CD4-positive, alpha-beta memory T cell (primary cell): ENCODE measurements at regions not wholly inside any gene's neighbourhood (a gene's known extent, or its start where the extent isn't known, plus 50 kb on each side); places are given as distances from the start of the nearest gene placed in this dataset.

Experiments used
- CTCF ChIA-PET: fragments of 350-600 bp; sonication (Branson Sonifier 250); formaldehyde crosslinking; loops from one replicate; lab custom pipeline; 2021; ENCODE audit warnings: inconsistent platforms; ENCODE audit not compliant: partially characterized antibody; lab: Charles Lee
- POLR2A ChIA-PET: fragments of 350-600 bp; sonication (Branson Sonifier 250); formaldehyde crosslinking; loops from one replicate; lab custom pipeline; 2021; ENCODE audit not compliant: partially characterized antibody; lab: Charles Lee
- DNase-seq, 5 donors: peaks; one replicate each; pipeline versions ENCODE4 v3.0.0 to v3.0.0-alpha.2; 2020 to 2022; ENCODE audit warnings: mixed read lengths in 1 of 5
- H3K27ac ChIP-seq: one replicate; pipeline ENCODE4 v1.7.0; 2013; ENCODE audit warnings: low read depth, low read length
- H3K27me3 ChIP-seq: 2 replicates; pipeline ENCODE4 v1.7.0; 2013; ENCODE audit warnings: mild to moderate bottlenecking, low read length, moderate library complexity; ENCODE audit not compliant: insufficient read depth
- H3K36me3 ChIP-seq: 2 replicates; pipeline ENCODE4 v1.7.0; 2013; ENCODE audit warnings: mild to moderate bottlenecking, low read length, moderate library complexity; ENCODE audit not compliant: insufficient read depth
- H3K4me1 ChIP-seq: 2 replicates; pipeline ENCODE4 v1.7.0; 2013; ENCODE audit warnings: mild to moderate bottlenecking, low read length, moderate library complexity; ENCODE audit not compliant: insufficient read depth
- H3K4me3 ChIP-seq, 2 donors: one replicate each; pipeline ENCODE4 v1.7.0; 2013; ENCODE audit warnings: low read length in 2 of 2, mild to moderate bottlenecking in 1 of 2
- H3K9me3 ChIP-seq, 2 donors: one replicate each; pipeline ENCODE4 v1.7.0; 2013; ENCODE audit warnings: low read length in 2 of 2, control low read depth in 1 of 2; ENCODE audit not compliant: control insufficient read depth in 1 of 2
- H3K27ac Mint-ChIP-seq, 7 donors: one replicate each; pipeline ENCODE4 v1.8.0; 2020 to 2021; ENCODE audit warnings: mixed read lengths in 7 of 7, mild to moderate bottlenecking in 6 of 7, inconsistent platforms in 3 of 7, moderate library complexity in 3 of 7
- H3K27me3 Mint-ChIP-seq, 2 donors: one replicate each; pipeline ENCODE4 v1.8.0; 2020 to 2021; ENCODE audit warnings: mixed read lengths in 2 of 2
- H3K36me3 Mint-ChIP-seq, 2 donors: one replicate each; pipeline ENCODE4 v1.8.0; 2020 to 2021; ENCODE audit warnings: mixed read lengths in 2 of 2, inconsistent platforms in 1 of 2, mild to moderate bottlenecking in 1 of 2
- H3K4me1 Mint-ChIP-seq, 4 donors: one replicate each; pipeline ENCODE4 v1.8.0; 2020 to 2021; ENCODE audit warnings: mixed read lengths in 4 of 4, mild to moderate bottlenecking in 1 of 4
- H3K4me3 Mint-ChIP-seq, 8 donors: one replicate each; pipeline ENCODE4 v1.8.0; 2020 to 2021; ENCODE audit warnings: mixed read lengths in 8 of 8, mild to moderate bottlenecking in 7 of 8, moderate library complexity in 6 of 8, inconsistent platforms in 3 of 8
- H3K9me3 Mint-ChIP-seq, 8 donors: one replicate each; pipeline ENCODE4 v1.8.0; 2020 to 2021; ENCODE audit warnings: mixed read lengths in 8 of 8, mild to moderate bottlenecking in 5 of 8, inconsistent platforms in 3 of 8, moderate library complexity in 1 of 8
- intact Hi-C: fragments of 100-400 bp; cut with micrococcal nuclease; formaldehyde crosslinking; loops from one replicate; pipeline ENCODE4 v1.15.1; 2023

- H3K4me3 ChIP-seq, result no peak overlapping the region
- POLR2A ChIA-PET, result no interaction called here
- Mint-ChIP-seq H3K4me3 (no peak overlapping the region), H3K4me1 (no peaks in the 10 kb centered on the region), H3K27ac (no peak overlapping the region), H3K27me3 (no peaks in the 10 kb centered on the region), H3K9me3 (peaks cover 0 to 6% (median 0%) of the 10 kb centered on the region in 8 donors), H3K36me3 (no peaks in the 10 kb centered on the region)
- no peak for DNase-seq
- H3K27ac ChIP-seq, result no peak overlapping the region
- CTCF ChIA-PET, result no interaction called here
- intact Hi-C loops, result no loop called here
- no peaks in the 10 kb centered on the region for H3K4me1 ChIP-seq
- no peaks in the 10 kb centered on the region for H3K36me3 ChIP-seq
- no peaks in the 10 kb centered on the region for H3K9me3 ChIP-seq
- no peaks in the 10 kb centered on the region for H3K27me3 ChIP-seq
These were observed 278.1 kb downstream of the SLC6A15 start for GRCh38 chr12:84634526-84634925.

GRCh38 chr12:84632556-84632955 is 280.0 kb downstream of the SLC6A15 start:
- no peak for DNase-seq
- no peaks in the 10 kb centered on the region for H3K27me3 Mint-ChIP-seq
- Histone ChIP-seq H3K27me3 (no peaks in the 10 kb centered on the region), H3K27ac (no peak overlapping the region), H3K4me3 (no peak overlapping the region), H3K4me1 (no peaks in the 10 kb centered on the region), H3K9me3 (no peaks in the 10 kb centered on the region), H3K36me3 (no peaks in the 10 kb centered on the region)
- H3K4me1 Mint-ChIP-seq, result no peaks in the 10 kb centered on the region
- H3K4me3 Mint-ChIP-seq, result no peak overlapping the region
- no peak overlapping the region for H3K27ac Mint-ChIP-seq
- no peaks in the 10 kb centered on the region for H3K36me3 Mint-ChIP-seq
- ChIA-PET CTCF (no interaction called here), POLR2A (no interaction called here)
- intact Hi-C loops, result no loop called here
- peaks cover 0 to 6% (median 0%) of the 10 kb centered on the region in 8 donors for H3K9me3 Mint-ChIP-seq

GRCh38 chr12:84631020-84631419 is 281.6 kb downstream of the SLC6A15 start:
- ChIA-PET CTCF (no interaction called here), POLR2A (no interaction called here)
- Mint-ChIP-seq H3K9me3 (peaks cover 0 to 6% (median 0%) of the 10 kb centered on the region in 8 donors), H3K36me3 (no peaks in the 10 kb centered on the region), H3K4me3 (no peak overlapping the region), H3K4me1 (no peaks in the 10 kb centered on the region), H3K27me3 (no peaks in the 10 kb centered on the region), H3K27ac (no peak overlapping the region)
- Histone ChIP-seq H3K4me3 (no peak overlapping the region), H3K27ac (no peak overlapping the region), H3K4me1 (no peaks in the 10 kb centered on the region), H3K9me3 (no peaks in the 10 kb centered on the region), H3K36me3 (no peaks in the 10 kb centered on the region), H3K27me3 (no peaks in the 10 kb centered on the region)
- intact Hi-C loops, result no loop called here
- no peak for DNase-seq

- Mint-ChIP-seq H3K36me3 (no peaks in the 10 kb centered on the region), H3K27ac (no peak overlapping the region), H3K9me3 (peaks cover 0 to 2% (median 0%) of the 10 kb centered on the region in 8 donors), H3K27me3 (no peaks in the 10 kb centered on the region), H3K4me3 (no peak overlapping the region), H3K4me1 (no peaks in the 10 kb centered on the region)
- Histone ChIP-seq H3K27me3 (no peaks in the 10 kb centered on the region), H3K27ac (no peak overlapping the region), H3K36me3 (no peaks in the 10 kb centered on the region), H3K4me3 (no peak overlapping the region), H3K4me1 (no peaks in the 10 kb centered on the region), H3K9me3 (no peaks in the 10 kb centered on the region)
- no peak for DNase-seq
- intact Hi-C loops, result no loop called here
- ChIA-PET POLR2A (no interaction called here), CTCF (no interaction called here)
These were observed 285.0 kb downstream of the SLC6A15 start for GRCh38 chr12:84627593-84627992.

GRCh38 chr12:84624601-84625000 is 288.0 kb downstream of the SLC6A15 start:
- H3K4me3 Mint-ChIP-seq, result no peak overlapping the region
- peaks cover 0 to 2% (median 0%) of the 10 kb centered on the region in 8 donors for H3K9me3 Mint-ChIP-seq
- no peak for DNase-seq
- Histone ChIP-seq H3K27ac (no peak overlapping the region), H3K9me3 (no peaks in the 10 kb centered on the region), H3K27me3 (no peaks in the 10 kb centered on the region), H3K4me1 (no peaks in the 10 kb centered on the region), H3K4me3 (no peak overlapping the region), H3K36me3 (no peaks in the 10 kb centered on the region)
- H3K36me3 Mint-ChIP-seq, result no peaks in the 10 kb centered on the region
- no peak overlapping the region for H3K27ac Mint-ChIP-seq
- CTCF ChIA-PET, result no interaction called here
- POLR2A ChIA-PET, result no interaction called here
- no peaks in the 10 kb centered on the region for H3K4me1 Mint-ChIP-seq
- intact Hi-C loops, result no loop called here
- no peaks in the 10 kb centered on the region for H3K27me3 Mint-ChIP-seq

DNA sequence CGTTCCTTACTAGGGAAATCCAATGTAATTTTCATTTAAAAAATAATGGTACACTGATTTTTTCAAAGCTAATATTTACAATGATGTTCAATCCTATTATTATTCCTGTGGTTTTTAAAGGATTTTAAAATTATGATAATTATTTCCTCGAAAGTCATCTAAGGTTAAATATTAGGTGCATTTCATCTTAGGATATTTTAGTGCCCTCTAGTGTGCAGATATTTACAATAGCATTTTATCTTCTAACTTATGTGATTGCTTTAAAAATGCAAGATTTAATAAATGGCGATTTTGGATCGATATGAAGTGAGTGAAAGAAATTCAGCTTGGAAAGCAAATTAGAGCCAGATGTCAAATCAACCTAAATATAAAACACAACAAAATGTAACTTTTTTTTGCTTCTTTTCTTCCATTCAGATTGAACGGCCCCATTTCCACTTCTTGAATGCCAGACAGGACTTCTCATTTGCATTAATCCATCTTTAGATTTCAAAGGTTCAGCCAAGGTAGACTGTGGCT is 293.5 kb downstream of the SLC6A15 start:
- Histone ChIP-seq H3K27ac (no peak overlapping the region), H3K9me3 (no peaks in the 10 kb centered on the region), H3K4me1 (no peaks in the 10 kb centered on the region), H3K36me3 (no peaks in the 10 kb centered on the region), H3K4me3 (no peak overlapping the region), H3K27me3 (no peaks in the 10 kb centered on the region)
- ChIA-PET CTCF (no interaction called here), POLR2A (no interaction called here)
- intact Hi-C loops, result no loop called here
- Mint-ChIP-seq H3K36me3 (no peaks in the 10 kb centered on the region), H3K27ac (no peak overlapping the region), H3K4me3 (no peak overlapping the region), H3K4me1 (no peaks in the 10 kb centered on the region), H3K27me3 (no peaks in the 10 kb centered on the region), H3K9me3 (peaks cover 0 to 6% (median 0%) of the 10 kb centered on the region in 8 donors)
- no peak for DNase-seq

DNA sequence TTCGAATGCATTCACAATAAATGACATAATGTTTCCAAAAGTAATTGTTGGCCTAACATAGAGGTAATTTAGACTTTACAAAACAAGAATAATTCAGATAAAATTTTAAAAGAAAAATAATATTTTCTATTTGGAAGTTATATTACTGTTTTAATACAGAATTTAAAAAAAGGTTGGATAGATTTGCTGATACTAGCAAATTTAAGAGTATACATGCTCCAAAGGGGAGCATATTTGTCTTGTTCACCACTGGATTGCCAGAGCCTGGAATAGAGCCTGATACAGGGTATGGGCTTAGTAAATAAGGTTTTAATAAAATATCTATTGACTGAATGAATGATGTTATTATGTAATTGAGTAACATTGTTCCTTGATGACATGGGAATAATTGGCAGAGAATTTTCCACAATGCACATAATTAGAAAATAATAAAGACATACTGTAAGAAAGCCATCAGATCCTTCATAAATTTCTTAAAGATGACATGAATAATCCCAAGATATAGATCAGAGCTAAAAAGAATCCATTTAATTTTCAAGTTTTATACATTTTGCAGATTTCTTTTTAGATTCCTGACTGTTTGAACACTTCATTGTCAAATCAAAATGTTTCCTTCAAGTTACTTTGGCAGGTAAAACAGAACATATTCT is 305.3 kb downstream of the SLC6A15 start:
- CTCF ChIA-PET, result no interaction called here
- POLR2A ChIA-PET, result no interaction called here
- no peak overlapping the region for H3K27ac Mint-ChIP-seq
- H3K4me1 ChIP-seq, result no peaks in the 10 kb centered on the region
- H3K4me1 Mint-ChIP-seq, result no peaks in the 10 kb centered on the region
- no peaks in the 10 kb centered on the region for H3K9me3 ChIP-seq
- no peak overlapping the region for H3K4me3 ChIP-seq
- DNase-seq, result no peak
- peaks cover 0 to 8% (median 2%) of the 10 kb centered on the region in 8 donors for H3K9me3 Mint-ChIP-seq
- H3K36me3 ChIP-seq, result no peaks in the 10 kb centered on the region
- no peaks in the 10 kb centered on the region for H3K36me3 Mint-ChIP-seq
- no peaks in the 10 kb centered on the region for H3K27me3 Mint-ChIP-seq
- H3K27ac ChIP-seq, result no peak overlapping the region
- intact Hi-C loops, result no loop called here
- no peak overlapping the region for H3K4me3 Mint-ChIP-seq
- H3K27me3 ChIP-seq, result no peaks in the 10 kb centered on the region
